Inferior parietal cortex (tissue), 1 donor: ENCODE measurements at regions not wholly inside any gene's neighbourhood (a gene's known extent, or its start where the extent isn't known, plus 50 kb on each side); places are given as distances from the start of the nearest gene placed in this dataset.
"Not testable (repeated sequence)": the region's sequence is repeated elsewhere in the genome, so short reads cannot be mapped to it uniquely, and the experiment has no call there.

ENCODE experiments used
- DNase-seq: peaks from one replicate; pipeline ENCODE4 v3.0.0-alpha.2; 2016; ENCODE audit errors: extremely low spot score

DNA sequence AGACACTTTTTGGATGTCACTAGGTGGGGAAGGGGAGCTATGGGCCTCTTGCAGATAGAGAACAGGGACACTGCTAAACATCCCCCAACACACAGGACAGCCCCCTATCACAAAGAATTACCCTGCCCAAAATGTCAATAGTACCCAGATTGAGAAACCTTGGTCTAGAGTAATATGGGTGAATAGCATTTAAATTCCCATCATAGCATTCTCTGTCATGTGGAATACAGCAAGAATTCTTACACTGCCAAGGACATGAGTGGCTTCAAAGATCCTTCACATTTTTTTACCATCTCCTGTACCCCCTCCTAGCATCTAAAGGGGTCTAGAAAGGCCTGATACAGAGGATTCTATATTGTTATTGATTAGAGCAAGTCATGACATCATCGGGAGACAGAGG lies 83.1 kb upstream of the SSTR4 start:
- DNase-seq: no peak

DNA sequence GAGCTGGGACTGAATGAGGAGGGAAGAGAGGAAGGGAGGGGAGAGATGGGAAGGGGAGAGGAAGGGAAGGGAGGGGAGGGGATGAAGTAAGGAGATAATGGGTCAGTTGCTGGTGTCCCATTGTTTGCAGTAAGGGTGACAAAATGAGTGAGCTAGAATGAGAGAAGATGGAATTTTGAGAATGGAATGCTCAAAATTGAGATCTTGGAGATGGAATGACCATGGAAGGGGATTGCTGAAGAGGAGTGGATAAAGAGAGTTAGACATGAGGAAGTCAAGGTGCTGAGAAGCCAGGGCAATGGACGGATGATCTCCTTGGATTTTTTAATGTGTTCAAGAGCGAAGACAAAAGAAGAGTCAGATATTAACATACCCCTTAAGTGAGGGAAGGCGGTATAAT lies 80.5 kb upstream of the SSTR4 start:
- DNase-seq: no peak

DNA sequence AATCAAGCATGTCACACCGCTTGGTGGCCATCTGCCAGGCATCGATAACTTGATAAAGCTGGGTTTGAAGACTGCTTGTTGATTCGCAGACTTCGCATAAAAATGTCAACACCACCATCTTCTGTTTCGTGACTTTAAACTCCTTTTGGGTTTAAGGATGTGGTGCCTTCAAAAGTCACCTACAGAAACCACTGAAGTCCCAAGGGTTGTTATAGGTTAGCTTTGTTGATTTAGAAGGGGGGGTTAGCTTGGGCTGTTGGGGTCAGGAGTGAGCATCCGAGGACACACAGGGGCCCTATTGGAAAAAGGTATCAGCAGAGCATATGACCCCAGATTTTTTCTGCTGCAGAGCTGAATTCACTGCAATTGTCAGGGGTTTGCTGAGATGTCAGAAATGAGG lies 76.7 kb upstream of the SSTR4 start:
- DNase-seq: no peak

DNA sequence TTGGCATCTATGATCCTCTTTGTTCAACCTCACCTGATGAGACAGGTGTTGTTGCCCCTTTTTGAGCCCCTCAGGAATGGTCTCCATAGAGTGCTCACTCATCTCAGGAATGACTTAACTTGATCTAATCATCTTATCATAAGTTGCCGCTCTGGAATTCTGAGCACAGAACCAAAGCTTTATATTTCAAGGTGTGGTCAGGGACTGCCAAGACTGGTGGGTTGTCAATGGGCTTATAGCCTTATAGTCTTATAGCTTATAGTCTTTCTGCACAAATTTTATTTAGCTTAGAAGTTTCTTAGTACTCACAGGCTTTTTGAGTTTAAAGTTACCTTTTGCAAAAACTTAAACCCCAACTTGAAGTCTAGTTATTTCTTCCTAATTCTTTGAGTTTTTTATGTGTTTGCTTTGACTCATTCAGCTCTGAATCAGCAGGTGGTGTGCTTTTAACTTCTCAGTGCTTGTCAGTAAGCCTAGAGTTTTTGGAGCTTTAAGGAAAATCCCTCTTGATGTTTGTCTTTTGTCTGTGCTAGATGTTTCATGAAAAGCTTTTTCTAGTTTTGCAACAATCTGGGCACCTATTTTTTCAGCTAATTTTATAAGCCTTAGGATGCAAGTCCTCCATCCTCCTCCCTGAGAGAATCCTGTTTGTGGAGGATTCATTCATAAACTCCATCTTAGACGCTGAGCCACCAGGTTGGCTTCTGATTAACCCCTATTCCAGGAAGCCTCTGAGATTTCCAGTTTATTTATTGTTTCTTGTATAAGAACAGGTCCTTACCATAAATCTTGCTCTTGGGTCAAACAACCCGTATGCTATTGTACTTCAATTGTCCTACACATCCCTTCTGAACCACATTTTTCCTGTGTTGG lies 72.3 kb upstream of the SSTR4 start:
- DNase-seq: no peak

DNA sequence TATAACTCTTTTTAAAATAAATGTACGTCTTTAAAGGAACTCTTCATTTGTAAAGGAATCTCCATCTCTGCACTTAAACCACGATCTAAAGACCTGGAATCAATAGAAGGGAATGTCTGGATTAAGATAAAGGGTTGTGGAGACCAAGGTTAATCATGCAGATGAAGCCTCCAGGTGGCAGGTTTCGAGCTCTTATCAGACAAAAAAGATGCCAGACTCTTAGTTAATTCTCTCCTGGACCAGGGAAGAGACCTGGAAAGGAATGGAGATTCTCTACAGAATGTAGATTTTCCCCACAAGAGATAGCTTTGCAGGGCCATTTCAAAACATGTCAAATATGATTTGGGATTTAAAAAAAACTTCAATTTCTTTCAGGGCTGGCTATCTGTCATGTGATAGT lies 71.5 kb upstream of the SSTR4 start:
- DNase-seq: no peak

DNA sequence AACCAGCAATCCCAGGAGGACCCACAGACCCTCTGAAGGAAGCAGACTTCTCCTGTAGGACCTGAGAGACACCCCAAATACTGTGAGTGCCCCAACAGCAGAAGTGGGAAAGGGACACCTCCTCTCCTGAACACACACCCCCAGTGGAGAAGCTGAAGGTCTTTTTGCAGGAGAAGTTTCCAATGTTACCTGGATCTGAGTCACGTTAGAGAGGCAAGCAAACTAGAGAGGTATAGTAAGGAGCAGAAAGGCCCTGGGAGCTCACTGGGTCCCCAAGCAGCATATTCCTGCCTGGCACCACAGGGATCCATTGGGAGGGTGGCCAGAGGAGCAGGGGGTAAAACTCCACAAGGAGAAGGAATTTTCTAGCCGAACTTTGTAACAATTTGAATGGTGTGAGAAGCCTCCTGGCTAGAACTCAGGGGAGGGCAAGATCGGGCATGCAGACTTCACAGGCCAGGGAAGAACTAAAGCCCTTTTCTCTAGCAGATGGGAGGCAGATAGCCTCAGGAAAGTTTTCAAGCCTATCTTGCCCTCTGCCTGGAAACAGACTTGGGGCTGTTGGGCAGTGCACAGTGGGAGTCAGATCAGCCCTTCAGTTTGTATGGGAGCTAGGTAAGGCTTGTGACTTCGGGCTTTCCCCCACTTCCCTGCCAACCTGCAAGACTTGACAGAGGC lies 68.2 kb upstream of the SSTR4 start:
- no peak for DNase-seq

DNA sequence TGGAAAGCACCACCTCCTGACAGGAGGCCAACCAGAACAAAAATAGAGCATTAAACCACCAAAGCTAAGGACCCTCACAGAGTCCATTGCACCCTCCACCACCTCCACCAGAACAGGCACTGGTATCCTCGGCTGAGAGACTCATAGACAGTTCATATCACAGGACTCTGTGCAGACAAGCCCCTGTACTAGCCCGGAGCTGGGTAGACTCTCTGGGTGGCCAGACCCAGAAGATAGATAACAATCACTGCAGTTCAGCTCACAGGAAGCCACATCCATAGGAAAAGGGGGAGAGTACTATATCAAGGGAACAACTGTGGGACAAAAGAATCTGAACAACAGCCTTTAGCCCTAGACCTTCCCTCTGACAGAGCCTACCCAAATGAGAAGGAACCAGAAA lies 67.4 kb upstream of the SSTR4 start:
- not testable (repeated sequence) for DNase-seq

DNA sequence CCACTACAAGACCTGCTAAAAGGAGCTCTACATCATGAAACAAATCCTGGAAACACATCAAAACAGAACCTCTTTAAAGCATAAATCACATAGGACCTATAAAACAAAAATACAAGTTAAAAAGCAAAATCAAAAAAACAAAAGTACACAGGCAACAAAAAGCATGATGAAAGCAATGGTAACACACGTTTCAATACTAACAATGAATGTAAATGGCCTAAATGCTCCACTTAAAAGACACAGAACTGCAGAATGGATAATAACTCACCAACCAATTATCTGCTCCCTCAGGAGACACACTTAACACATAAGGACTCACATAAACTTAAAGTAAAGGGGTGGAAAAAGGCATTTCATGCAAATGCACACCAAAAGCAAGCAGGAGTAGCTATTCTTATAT lies 66.1 kb upstream of the SSTR4 start:
- not testable (repeated sequence) for DNase-seq

DNA sequence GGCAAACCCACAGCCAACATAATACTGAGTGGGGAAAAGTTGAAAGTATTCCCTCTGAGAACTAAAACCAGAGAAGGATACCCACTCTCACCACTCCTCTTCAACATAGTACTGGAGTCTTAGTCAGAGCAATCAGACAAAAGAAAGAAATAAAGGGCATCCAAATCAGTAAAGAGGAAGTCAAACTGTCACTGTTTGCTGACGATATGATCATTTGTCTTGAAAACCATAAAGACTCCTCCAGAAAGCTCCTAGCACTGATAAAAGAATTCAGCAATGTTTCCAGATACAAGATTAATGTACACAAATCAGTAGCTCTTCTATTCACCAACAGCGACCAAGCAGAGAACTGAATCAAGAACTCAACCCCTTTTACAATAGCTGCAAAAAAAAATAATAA lies 64.0 kb upstream of the SSTR4 start:
- not testable (repeated sequence) for DNase-seq

DNA sequence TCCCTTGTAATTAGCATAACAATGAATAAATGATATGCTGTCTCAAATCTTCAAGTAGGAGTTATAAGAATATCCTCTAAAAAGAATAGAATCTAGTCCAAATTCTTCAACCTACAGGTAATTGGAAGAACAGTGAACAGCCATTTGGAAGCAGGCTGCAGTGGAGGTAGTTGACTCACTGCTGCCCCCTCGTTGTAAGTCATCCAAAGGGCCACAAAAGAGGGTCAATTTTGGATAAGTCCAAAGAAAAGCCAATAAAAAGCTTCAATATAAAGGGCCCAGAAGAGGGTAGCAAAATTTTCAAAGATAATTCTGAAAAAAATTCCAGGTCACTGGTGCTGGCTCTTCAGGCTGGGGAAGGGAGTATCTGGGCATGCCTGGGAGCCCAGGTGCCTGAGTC lies 60.8 kb upstream of the SSTR4 start:
- DNase-seq: no peak

DNA sequence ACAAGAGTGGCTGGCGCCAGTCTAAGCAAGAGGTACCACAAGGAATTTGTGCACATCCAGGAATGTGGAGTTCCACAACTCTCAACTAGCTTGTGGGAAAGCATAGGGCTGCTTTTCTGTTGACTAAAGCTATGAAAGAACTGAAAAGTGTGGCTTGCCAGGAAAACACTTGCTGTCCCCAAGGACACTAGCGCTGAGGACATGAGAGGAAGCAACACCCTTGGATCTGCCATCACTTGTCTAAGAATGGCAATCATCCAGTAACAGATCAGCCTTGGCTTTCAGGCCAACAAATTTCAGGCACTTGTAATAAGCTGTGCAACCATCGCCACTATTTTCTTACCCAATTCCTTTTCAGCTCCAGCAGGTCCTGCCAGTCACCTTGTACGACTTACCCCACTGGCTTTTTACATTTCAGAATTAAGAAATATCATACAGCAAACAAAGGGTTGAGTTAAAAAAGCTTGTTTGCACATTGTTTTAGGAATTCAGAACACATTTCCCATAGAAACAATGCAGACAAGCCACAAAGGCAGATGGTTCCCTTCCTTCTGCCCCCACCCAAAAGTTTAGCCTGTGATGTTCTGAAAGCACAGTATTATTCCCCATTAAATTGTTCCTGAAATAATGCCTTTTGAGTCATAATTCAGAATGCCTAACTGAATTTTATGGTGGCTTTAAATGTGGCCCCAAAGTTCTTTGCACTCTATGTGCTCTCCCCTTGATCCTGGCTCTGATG lies 57.9 kb upstream of the SSTR4 start:
- DNase-seq: no peak

DNA sequence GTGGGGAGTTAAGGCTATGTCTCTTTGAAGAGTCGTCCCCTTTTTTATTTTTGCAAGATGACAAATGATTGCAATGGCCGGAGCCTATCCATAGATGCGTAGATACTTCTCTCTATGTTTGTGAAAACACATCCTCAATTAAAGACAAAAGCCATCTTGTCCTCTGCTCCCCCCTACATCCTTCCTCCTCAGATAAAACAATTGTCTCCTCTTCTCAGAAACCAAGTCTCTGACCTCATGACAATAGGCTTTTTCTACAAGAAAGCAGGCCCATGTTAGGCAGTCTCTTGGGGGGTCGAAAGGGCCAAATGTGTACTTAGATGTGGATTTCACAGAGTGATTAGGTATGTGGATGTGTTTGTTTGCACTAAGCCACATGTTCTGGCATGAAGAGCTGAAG lies 51.1 kb upstream of the SSTR4 start:
- DNase-seq: no peak

DNA sequence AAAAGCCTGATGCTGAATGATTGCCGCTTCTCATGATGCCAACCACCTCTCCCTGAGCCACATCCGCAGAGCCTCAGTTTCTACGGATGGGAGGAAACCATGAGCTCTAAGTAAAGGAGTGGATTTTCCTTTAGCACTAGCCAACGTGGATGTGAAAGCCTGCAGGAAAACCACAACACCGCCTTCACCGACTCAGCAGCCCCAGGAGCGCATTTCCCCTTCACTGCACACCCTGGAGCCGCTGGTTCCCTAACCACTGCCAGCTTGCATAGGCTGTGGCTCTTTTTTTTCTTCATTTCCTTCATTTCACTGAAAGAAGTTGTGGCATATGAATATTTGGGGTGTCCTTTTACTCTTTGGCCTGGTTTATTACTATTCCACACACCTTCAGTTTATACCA lies 50.5 kb upstream of the SSTR4 start:
- no peak for DNase-seq

DNA sequence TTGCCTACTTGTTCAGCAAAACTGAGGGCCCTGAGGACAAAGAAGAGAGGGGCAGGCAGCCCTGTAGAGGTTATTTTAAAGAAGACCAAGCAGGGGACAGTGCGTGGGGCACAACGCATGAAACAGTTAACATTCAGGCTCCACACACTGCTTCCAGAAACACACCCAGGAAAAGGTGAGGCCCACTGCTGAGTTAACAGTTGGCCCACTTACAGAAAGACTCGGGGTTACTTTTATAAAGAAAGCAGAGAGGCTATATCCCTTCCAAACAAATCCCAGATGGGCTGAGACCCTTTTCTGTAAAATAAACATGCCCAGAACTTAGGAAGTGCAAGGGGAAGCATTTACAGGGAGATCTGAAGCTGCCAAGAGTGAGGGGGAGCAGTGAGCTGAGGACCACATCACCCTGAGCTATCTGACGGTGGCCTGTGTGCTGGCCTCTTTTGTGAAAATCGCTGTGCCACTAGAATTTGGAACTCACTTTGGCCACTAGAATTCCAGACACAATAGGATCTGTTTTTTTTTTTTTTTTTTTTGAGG lies 49.8 kb upstream of the SSTR4 start:
- DNase-seq: no peak
